Fibroblast of mammary gland (primary cell): ENCODE measurements at regions not wholly inside any gene's neighbourhood (a gene's known extent, or its start where the extent isn't known, plus 50 kb on each side); places are given as distances from the start of the nearest gene placed in this dataset.

ENCODE experiments used
- DNase-seq: peaks from one replicate; pipeline ENCODE4 v3.0.0-alpha.2; 2010; ENCODE audit warnings: low read depth
- H3K4me3 ChIP-seq: 2 replicates; pipeline ENCODE4 v1.5.1; 2011; ENCODE audit warnings: low read depth, mild to moderate bottlenecking, low read length, moderate library complexity; ENCODE audit not compliant: control insufficient read depth
- CTCF ChIP-seq: conservative IDR thresholded peaks from 2 replicates; pipeline ENCODE4 v1.5.1; 2011; ENCODE audit warnings: low read depth, low read length, inconsistent platforms; ENCODE audit not compliant: control insufficient read depth, insufficient read depth

- no peak overlapping the region for H3K4me3 ChIP-seq
- DNase-seq = no peak
- TF ChIP-seq CTCF = no peak
Measured at GRCh38 chr6:71698702-71699101, 187.6 kb upstream of the RIMS1 start.

GRCh38 chr6:71706523-71706922, 179.8 kb upstream of the RIMS1 start:
- H3K4me3 ChIP-seq = no peak overlapping the region
- no peak for TF ChIP-seq CTCF
- no peak for DNase-seq

GRCh38 chr6:71707059-71707458, 179.3 kb upstream of the RIMS1 start:
- no peak for TF ChIP-seq CTCF
- no peak for DNase-seq
- H3K4me3 ChIP-seq = no peak overlapping the region

- TF ChIP-seq CTCF = no peak
- DNase-seq = no peak
- H3K4me3 ChIP-seq = no peak overlapping the region
Measured at GRCh38 chr6:71720705-71721104, 165.6 kb upstream of the RIMS1 start.

- no peak for TF ChIP-seq CTCF
- H3K4me3 ChIP-seq = no peak overlapping the region
- DNase-seq = peak; percentile 46
Measured at GRCh38 chr6:71721642-71722041, 164.7 kb upstream of the RIMS1 start.

- no peak overlapping the region for H3K4me3 ChIP-seq
- DNase-seq = no peak
- no peak for TF ChIP-seq CTCF
Measured at GRCh38 chr6:71722736-71723135, 163.6 kb upstream of the RIMS1 start.

GRCh38 chr6:71724456-71725125, 161.8 kb upstream of the RIMS1 start:
- H3K4me3 ChIP-seq = no peak overlapping the region
- no peak for DNase-seq
- TF ChIP-seq CTCF = no peak
